ENCODE measurements at regions not wholly inside any gene's neighbourhood (a gene's known extent, or its start where the extent isn't known, plus 50 kb on each side); places are given as distances from the start of the nearest gene placed in this dataset.

- TF ChIP-seq, protein P1, sequence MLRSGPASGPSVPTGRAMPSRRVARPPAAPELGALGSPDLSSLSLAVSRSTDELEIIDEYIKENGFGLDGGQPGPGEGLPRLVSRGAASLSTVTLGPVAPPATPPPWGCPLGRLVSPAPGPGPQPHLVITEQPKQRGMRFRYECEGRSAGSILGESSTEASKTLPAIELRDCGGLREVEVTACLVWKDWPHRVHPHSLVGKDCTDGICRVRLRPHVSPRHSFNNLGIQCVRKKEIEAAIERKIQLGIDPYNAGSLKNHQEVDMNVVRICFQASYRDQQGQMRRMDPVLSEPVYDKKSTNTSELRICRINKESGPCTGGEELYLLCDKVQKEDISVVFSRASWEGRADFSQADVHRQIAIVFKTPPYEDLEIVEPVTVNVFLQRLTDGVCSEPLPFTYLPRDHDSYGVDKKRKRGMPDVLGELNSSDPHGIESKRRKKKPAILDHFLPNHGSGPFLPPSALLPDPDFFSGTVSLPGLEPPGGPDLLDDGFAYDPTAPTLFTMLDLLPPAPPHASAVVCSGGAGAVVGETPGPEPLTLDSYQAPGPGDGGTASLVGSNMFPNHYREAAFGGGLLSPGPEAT (IDR thresholded peaks at IDR 0.05; ENCODE audit: low read depth), result no peak
These were observed 111.2 kb upstream of the GRIA3 start (continued) for GRCh38 chrX:123072686-123073385.

GRCh38 chrX:123075947-123076561 is 108.0 kb upstream of the GRIA3 start:
- Histone ChIP-seq H2AFZ (ENCODE audit: control insufficient read depth, low read depth, low read length) (no peak overlapping the region), H3K79me2 (ENCODE audit: control insufficient read depth, insufficient read depth, low read length) (no peaks in the 10 kb centered on the region), H3K36me3 (ENCODE audit: control insufficient read depth in 2 of 2, insufficient read depth in 2 of 2, low read length in 1 of 2) (no peaks in the 10 kb centered on the region), H3K27me3 (replicated peaks in 1 of 2; ENCODE audit: control insufficient read depth in 2 of 2, insufficient read depth in 2 of 2, low read length in 1 of 2) (no peaks in the 10 kb centered on the region), H3K27ac (ENCODE audit: control insufficient read depth, insufficient read depth) (no peak overlapping the region), H3K4me2 (ENCODE audit: control insufficient read depth, insufficient read depth) (no peak overlapping the region), H4K20me1 (ENCODE audit: control insufficient read depth, insufficient read depth) (no peaks in the 10 kb centered on the region), H3K4me1 (ENCODE audit: control insufficient read depth, insufficient read depth, low read length) (no peaks in the 10 kb centered on the region), H3K4me3 (no peak overlapping the region), H3K9ac (ENCODE audit: control insufficient read depth, insufficient read depth, low read length) (no peak overlapping the region), H3K9me3 (replicated peaks; ENCODE audit: control insufficient read depth, insufficient read depth, low read length) (no peaks in the 10 kb centered on the region)
- FAIRE-seq (no peak), DNase-seq (ENCODE audit: low read depth, low spot score) (no peak), ATAC-seq (no peak)
- SMC1A ChIA-PET (ENCODE audit: uncharacterized antibody, unreplicated experiment), result interaction anchor here (1.2 kb wide), 1 partner anchor 11 kb away, joined by 3 read pairs; no protein-coding TSS in a partner anchor
- CTCF ChIA-PET, result interaction anchor here (1.1 kb wide), 1 partner anchor 10 kb away, joined by 5 read pairs; no protein-coding TSS in a partner anchor
- WGBS (ENCODE audit: insufficient coverage, insufficient replicate concordance, low lambda C conversion rate, missing lambda C conversion rate), result 27% methylated on average over 4 of the region's 4 CpGs
- TF ChIP-seq ZNF274 (IDR thresholded peaks at IDR 0.05; ENCODE audit: insufficient read depth, insufficient read length) (no peak), IKZF1 (conservative IDR thresholded peaks at IDR 0.05) (no peak), NRF1 (conservative IDR thresholded peaks at IDR 0.05; ENCODE audit: low read depth, low read length) (no peak), PAX5 (IDR thresholded peaks at IDR 0.05; ENCODE audit: borderline replicate concordance, low read depth, low read length) (no peak), CEBPB (IDR thresholded peaks at IDR 0.05; ENCODE audit: borderline replicate concordance in 1 of 2, low read depth in 2 of 2, low read length in 2 of 2) (no peak), PML (IDR thresholded peaks at IDR 0.05; ENCODE audit: low read length) (no peak), NFYA (IDR thresholded peaks at IDR 0.05; ENCODE audit: borderline replicate concordance, low read depth, low read length) (no peak), EP300 (IDR thresholded peaks at IDR 0.05; ENCODE audit: borderline replicate concordance in 1 of 2, control insufficient read depth in 1 of 2, low read depth in 2 of 2, low read length in 2 of 2) (no peak), ZNF207 (IDR thresholded peaks at IDR 0.05; ENCODE audit: borderline replicate concordance) (no peak), ZBED1 (IDR thresholded peaks at IDR 0.05; ENCODE audit: borderline replicate concordance) (no peak), RBBP5 (conservative IDR thresholded peaks at IDR 0.05) (no peak), ZNF384 (IDR thresholded peaks at IDR 0.05; ENCODE audit: borderline replicate concordance, low read depth, low read length) (no peak)
- TF ChIP-seq, protein P2, sequence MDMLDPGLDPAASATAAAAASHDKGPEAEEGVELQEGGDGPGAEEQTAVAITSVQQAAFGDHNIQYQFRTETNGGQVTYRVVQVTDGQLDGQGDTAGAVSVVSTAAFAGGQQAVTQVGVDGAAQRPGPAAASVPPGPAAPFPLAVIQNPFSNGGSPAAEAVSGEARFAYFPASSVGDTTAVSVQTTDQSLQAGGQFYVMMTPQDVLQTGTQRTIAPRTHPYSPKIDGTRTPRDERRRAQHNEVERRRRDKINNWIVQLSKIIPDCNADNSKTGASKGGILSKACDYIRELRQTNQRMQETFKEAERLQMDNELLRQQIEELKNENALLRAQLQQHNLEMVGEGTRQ (IDR thresholded peaks at IDR 0.05; ENCODE audit: borderline replicate concordance, low read depth, low read length), result no peak
- BruUV-seq (replicated peaks), result no TSS peak
- intact Hi-C loops (cut with micrococcal nuclease; ENCODE audit: unreplicated experiment), result no loop called here
- RAD21 ChIA-PET (ENCODE audit: unreplicated experiment), result no interaction called here
- POLR2A ChIA-PET, result no interaction called here
- in situ Hi-C loops (cut with MboI), result no loop called here

Data from GM12878 (cell line).